HG02571 (cell line): ENCODE measurements at regions not wholly inside any gene's neighbourhood (a gene's known extent, or its start where the extent isn't known, plus 50 kb on each side); places are given as distances from the start of the nearest gene placed in this dataset.

ENCODE experiments used
- ATAC-seq: cut with Tn5 transposase; IDR thresholded peaks from one replicate; pipeline ENCODE4 v1.9.1; 2021; ENCODE audit warnings: mild to moderate bottlenecking, moderate library complexity; ENCODE audit not compliant: unreplicated experiment

DNA sequence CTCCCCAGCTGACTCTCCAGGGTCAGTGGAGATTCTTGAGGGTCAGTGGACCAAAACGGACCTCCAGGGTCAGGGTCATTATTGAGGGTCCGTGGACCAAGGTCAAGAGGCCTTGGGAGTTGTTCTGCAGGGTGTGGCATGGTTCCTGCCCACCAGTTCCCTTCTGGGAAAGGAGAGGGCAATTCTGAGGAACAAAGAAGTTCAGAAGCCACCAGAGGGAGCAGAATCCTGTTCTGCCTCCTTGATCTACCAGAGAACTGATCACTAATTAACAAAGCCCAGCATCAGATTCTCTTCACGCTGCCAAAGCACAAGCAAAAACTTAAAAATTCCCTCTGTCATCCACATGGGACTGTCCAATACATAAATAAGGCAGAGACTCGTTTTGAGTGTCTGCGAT is 263.4 kb downstream of the DHX35 start:
- ATAC-seq: no peak

DNA sequence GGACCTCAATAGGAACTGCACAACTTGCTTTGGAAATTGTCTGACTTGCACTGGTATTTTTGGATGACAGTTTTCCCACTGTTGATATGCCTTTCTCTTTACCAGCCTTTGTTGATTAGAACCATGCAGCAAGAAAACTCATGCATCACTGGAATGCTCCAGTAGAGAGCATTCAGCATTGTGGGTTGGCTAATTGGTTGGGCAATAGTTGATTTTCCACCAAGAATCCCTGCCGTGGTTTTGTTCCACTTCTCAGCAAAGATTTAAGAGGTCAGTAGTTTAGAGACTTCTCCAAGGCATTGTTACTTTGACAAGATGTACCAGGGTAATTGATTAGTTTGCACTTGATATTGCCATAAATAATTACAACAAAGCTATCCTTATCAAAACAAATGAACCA is 260.0 kb downstream of the DHX35 start:
- no peak for ATAC-seq

DNA sequence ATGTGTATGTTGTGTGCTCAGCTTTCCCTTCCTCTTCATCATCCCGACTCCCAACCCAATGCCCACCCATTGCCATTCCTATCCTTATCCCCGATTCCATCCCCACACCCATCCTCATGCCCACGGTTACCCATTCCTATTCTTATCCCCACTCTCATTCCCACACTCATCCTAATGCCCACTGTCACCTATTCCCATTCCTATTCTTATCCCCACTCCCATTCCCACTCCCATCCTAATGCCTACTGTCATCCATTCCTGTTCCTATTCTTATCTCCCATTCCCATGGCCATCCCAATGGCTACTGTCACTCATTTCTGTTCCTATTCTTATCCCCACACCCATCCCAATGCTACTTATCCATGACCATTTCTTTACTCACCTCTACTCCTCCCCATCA is 254.1 kb downstream of the DHX35 start:
- ATAC-seq: no peak

DNA sequence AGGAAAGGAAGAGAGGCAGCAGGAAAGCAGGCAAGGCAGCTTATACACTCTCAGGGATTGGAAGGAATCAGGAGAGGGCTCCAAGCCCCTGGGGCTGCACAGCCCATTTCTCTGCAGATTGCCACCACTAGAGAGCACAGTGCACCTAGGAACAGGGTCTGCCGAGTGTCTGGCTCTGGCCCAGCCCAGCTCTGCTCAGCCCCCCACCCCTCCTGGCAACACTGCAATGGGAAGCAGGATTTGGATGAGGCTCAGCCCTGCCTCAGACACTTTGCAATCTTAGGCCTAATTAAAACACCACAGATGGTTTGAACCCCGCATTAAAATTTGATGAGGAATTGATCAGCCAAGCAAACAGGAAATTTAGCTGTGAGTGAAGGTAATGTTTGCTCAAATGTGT is 252.7 kb downstream of the DHX35 start:
- ATAC-seq: no peak

DNA sequence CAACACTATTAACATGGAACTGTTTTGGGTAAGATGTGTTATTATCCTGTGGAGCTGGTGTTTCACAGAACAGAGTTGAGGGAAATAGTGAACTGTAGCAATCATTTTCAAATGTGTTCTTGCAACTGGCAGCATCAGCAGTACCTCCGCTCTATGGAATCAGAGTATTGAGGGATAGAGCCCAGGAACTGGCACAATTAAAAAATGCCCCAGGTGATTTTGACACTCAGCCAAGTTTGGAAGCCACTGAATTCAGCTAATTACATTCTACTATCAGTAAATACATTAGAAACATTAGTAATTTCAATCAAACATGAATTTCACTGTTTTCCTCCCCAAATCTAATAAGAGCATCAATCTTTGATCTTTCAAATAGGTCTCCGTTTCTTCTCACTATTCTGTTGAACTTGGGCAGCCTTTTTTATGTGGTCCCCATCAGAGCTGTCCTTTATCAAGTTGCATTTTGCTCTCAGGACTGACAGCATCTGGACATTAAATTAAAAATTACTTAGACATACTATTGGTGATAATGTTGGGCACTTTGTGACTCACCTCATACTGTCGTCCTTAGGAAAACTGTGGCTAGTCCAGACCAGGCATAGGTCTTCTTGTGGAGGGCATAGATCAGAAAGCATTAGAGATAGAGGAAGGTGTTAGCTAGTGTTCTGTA is 251.5 kb downstream of the DHX35 start:
- no peak for ATAC-seq

DNA sequence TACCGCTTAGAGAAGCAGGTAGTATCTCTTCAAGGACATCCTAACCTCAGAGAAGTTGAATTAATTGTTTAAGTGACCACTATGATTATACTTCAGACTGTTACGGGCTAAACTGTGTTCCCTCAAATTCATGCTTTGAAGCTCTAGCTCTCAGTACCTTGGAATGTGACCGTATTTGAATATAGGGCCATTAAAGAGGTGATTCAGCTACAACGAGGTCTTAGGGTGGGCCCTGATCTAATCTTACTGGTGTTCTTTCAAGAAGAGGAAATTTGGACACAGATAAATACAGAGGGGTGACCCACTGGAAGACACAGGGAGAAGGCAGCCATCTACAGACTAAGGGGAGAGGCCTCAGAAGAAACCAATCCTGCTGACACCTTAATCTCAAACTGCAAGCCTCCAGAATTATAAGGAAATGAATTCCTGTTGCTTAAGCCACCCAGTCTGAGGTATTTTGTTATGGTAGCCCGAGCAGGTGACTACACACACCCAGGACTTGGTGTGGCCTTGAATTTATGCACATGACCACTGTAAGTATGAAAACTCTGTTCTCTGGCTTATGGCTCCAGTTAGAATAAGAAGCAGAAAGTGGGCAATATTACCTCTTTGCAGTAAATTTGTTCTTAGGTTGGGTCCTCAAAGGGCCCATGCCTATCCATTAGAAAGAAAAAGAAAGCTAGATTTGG is 249.1 kb downstream of the DHX35 start:
- ATAC-seq: no peak

DNA sequence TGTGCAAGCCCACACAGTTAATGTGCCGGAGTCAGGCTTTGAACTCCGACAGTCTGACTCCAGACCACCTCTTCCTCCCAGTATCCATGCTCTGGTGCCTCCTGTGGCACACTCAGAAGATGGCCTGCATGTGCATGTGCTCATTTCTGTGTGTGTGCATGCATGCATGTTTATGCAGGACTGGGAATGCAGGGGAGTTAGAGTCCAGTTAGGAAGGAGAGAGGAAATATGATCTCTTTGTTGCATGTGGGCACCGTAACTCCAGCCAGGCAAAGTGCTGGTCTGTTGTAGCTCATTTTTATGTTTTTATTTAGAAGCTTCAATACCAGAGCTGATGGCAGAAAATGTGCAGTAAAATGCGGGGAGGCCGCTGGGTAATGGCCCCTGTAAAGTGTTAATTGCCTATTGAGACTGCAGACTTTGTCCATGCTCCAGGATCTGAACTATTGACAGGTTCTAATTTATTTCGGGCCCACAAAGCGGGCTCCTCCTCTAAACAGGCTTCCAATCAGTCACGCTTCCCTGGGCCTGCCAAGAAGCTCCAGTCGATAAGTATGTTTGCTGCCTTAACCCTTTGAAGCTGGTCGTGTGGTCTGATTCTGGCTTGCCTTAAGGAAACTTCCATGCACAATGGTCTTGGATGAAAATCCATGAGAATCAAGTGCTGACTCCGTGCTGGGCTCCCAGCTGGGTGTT is 248.3 kb downstream of the DHX35 start:
- ATAC-seq: no peak

DNA sequence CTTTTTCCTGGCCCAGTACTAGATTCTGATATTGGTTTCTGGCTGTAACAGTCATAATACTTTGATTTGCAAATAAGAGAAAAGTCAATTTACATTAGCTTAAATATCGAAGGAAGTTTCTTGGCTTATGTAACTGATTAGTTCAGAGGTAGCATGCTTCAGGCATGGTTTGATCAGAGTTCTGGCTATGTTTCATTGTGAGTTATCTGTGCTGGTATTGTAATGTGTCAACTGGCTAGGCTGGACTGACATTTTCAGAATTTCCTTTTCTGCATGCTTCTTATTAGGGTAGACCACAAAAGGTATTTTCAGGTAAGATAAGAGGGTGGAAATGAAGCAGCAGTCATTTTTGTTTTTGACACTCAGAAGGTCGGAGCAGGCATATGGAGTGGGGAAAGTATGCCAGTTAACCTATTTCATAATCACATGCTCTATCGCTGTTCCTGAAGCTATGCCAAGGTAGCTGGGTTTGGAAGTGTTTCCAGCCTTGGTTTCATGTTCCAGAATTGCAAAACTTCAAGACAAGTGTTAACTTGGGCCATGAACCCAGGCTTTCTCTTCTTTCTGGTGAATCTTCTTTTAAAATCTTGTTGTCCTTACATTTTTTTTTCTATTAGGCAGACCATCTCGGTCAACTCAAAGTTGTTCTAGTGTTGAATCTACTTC is 244.9 kb downstream of the DHX35 start:
- no peak for ATAC-seq

DNA sequence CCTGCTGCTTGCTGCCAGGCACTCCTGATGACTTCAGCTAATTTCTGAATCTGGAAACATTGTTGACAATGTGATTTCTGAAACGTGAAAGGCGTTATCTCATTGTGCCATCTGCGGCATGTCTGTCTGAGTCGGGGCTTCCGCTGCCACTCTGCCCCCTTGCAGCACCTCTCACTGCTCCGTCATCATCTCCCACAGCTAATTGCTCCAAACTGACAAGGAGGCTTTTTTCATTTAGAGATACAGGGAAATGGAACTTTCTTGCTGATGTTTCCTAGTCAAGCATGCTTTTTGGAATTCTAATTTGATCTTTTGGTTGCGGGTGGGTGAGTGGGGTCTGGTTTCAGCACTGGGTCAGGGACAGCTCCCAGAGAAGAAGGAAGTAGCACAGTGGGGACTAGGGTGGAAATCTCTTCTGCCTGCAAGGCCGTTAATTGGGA is 233.5 kb downstream of the DHX35 start:
- ATAC-seq: no peak

DNA sequence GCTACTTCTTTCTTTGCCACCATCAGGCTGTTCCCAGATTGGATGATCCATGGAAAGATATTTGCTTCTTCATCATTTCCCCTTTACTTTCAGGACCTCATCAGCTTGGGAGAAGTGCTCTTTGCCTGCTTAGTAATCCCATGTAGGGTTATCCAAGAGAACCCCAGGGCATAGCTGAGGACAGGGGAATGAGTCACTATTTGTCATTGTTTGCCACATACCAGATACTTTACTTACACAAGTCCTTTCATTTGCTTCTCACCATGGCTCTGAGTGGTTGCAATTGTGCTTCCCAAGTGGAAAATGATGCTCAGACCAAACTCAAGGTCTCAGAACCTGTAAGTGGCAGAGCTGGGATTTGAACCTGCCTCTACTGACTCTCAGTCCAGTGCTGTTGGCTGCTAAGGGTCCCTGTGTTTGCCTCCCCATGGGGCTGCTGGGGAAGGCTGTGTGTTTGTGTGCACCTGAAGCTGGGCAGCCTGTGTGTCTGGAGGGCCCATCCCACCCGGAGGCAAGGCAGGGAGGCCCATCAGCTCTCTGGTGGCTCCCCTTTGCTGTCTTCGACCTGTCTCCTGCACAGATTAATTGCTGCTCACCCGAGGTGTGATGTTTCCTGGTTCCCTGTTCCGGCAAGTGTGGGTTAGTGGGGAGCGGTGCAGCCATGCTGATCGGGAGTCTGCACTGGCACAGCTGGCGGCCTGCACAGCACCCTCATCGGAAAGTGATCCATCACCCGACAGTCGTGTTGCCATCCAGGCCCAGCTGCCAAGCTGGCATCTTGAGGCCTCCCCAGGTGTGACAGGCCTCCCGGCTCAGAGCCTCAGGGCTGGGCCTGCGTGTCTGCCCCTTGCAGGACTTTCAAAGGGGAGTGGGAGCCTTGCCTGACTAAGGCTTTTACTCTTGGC is 228.8 kb downstream of the DHX35 start:
- ATAC-seq: no peak

DNA sequence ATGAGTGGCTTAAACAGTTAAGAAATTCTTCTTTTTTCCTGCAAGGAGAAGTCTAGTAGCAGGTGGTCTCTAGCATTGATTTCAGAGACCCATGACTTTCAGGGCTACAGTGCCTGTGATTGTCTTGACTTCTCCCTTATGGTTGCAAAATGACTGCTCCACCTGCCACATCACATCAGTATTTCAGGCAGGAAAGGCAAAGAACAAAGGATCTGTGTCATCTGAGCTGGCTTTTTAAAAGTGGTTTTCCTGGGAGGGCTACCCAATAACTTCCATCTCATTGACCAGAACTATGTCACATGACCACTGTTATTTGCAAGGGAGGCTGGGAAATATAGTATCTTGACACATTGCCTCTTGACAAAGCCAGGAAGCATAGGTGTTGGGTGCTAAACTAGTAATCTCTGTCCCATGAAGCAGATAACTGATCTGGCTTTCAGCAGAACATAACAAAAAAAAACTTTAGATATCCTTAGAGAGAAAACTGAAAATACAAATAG is 226.2 kb downstream of the DHX35 start:
- ATAC-seq: no peak

DNA sequence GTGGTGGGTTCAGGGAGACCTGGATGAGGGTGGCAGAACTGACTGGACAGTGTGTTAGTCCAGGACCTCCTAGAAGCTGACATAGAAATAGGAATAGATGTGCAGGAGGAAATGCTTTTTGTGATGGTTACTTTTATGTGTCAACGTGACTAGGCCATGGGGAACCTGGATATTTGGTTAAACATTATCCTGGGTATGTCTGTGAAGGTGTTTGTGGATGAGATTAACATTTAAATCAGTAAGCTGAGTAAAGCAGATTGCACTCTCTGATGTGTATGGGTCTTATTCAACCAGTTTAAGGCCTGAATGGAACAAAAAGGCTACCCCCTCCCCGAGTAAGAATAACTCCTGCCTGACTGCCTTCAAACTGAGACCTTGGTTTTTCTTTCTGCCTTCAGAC is 219.3 kb downstream of the DHX35 start:
- no peak for ATAC-seq

DNA sequence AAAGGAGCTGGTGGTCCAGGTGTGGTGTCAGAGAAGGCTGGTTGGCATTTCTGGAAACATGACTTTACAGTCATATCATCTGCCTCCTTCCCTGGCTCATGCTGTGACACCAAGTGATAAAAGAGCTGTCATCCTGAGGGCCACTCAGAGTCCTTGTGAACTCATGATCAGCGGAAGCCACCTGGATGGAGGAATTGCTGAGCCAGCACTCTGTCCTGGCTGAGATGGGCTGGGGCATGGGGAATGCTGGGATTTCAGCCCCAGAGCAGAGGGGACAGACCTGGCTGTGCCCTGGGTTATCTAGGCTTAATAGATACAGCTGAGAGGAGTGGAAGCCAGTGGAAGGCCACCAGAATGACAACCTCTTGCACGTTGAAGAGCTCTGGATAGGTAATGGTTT is 214.3 kb downstream of the DHX35 start:
- no peak for ATAC-seq

DNA sequence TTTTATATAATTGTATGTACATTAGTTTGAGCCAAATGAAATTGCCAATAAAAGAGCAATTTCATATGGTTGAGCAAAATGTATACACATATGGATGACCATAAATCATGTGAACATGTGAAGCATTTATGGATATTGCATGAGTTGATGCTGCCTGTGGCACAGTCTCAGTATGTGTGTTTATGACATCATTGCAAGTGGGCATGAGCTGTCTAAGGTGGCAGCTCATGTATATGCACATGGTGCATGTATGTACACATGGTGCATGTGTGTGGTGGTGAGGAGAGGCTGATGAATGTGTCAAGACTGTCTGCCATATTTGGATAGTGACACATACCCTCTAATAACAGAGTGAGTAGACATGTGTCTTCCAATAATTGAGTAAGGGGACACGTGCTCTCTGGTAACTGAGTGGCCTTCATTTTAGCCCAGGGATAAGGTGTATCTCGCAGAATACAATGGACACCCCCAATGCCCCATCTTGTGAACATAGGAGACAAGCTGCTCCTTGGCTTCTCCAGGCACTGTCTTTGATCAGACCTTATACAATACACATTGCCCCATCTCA is 208.8 kb downstream of the DHX35 start:
- no peak for ATAC-seq

DNA sequence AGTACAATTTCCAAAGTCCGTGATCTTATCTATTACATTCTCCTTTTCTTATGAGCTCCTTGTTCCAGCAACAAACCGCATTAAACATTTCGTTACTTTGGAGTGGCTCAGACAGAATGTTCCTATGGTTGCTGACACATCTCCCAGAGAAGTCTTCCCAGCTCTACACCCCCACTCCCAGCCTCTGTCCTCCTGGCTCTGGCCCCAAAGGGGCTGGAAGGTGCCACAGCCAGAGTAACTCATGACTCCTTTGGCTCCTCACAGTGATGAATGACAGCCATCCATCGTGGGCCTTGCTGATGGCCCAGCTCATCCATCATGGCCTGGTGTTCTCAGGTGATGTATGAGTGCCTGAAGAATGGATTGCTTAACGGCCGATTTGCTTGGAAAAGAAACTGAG is 203.0 kb downstream of the DHX35 start:
- ATAC-seq: no peak

DNA sequence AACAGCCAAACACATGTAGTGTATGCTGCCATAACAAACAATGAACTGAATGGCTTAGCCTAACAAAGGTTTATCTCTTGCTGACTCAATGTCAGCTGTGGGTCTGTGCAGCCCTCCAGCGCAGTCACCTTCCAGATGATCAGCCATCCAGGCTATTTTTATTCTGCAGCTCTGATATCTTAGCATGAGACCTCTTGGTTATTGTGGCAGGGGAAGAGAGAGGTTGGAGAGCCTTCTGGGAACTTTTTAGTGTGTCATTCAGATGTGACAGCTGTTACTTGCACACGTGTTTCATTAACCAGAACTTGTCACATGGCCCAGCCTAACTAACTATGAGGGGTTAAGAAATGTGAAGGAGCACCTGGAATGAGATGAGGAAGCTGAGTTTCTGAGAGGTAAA is 202.5 kb downstream of the DHX35 start:
- no peak for ATAC-seq

DNA sequence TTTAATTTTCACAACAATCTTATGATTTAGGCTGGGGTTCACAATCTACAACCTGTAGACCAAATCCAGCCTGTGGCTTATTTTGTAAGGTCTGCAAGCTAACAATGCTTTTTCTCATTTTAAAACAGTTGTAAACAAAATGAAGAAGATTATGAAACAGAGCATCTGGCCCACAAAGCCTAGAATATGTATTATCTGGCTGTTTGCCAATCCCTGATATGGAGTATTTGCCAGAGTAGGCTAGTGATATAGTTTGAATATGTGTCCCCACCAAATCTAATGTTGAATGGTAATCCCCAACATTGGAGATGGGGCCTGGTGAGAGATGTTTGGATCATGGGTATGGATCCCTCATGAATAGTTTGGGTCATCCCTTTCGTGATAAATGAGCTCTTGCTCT is 201.8 kb downstream of the DHX35 start:
- no peak for ATAC-seq

DNA sequence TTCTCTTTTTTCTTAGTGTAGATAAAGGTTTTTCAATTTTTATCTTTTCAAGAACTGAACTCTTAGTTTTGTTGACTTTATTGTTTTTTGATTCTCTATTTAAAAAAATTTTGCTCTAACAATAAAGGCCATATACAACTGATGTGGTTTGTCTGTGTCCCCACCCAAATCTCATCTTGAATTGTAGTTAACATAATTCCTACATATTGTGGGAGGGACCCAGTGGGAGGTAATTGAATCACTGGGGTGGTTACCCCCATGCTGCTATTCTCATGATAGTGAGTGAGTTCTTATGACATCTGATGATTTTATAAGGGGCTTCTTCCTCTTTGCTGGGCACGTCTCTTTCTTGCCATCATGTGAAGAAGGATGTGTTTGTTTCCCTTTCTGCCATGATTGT is 199.8 kb downstream of the DHX35 start:
- no peak for ATAC-seq

DNA sequence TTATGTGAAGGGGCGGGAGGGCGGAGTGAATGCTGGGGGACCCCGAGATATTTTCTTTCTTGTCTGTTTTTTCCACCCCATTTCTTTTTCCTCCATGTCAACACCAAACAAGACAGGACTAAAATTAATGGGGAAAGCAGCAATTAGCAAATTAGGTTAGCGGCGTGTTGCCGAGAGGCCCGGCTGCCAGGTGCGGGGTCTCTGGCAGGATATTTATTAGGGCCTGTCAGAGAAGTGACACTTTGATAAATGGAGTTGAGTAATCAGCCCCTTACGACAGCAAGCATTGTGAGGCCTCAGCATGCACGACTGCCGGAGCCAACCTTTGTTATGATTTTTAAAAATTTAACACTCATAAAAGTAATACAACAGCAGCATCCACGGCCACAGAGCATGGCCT is 193.8 kb downstream of the DHX35 start:
- no peak for ATAC-seq

DNA sequence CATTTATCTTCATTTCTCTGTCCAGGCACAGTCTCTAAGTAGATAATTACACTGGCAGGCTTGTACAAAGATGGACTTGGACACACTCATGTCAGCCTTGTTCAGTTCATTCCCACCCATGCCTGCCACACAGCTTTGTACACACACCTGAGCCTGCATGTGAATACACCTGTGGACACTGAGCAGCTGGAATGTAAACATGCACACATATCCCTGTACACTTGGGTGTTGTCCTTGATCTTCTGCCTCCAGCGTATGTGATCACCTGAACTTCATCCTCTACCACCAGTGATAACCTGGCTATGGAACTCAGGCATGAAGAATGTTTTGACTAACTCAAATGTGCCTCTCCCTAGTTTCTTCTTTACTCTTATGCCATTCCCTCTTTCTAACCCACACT is 190.6 kb downstream of the DHX35 start:
- ATAC-seq: no peak
